ENCODE measurements at regions not wholly inside any gene's neighbourhood (a gene's known extent, or its start where the extent isn't known, plus 50 kb on each side); places are given as distances from the start of the nearest gene placed in this dataset.
"Not testable (repeated sequence)": the region's sequence is repeated elsewhere in the genome, so short reads cannot be mapped to it uniquely, and the experiment has no call there.

DNA sequence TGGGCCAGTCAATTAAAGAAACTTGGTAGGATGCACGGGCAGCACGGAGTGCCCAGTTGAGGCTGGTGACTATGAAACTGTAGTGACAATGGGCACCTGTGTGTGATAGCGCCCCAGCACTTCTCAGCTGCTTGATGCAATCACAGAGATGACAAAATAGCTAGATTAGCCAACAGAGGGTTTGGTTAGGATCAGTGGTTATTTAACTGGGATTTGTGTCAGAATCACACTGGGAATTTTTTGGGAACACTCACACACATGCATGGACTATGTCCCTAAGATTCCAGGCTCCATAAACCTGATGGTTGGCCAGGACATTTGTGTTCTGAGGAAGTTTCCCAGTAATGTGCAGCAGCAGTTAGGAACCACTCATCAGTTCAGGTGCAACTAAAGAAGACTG, 51.2 kb upstream of the DAAM1 start:
- peaks cover 5% of the 10 kb centered on the region for H3K4me1 ChIP-seq (ENCODE audit: control insufficient read depth, extremely low read depth, insufficient read depth, low read length)
- no peak overlapping the region for H2AFZ ChIP-seq (ENCODE audit: low read depth, low read length)
- H3K9me1 ChIP-seq (replicated peaks; ENCODE audit: control insufficient read depth, extremely low read depth, insufficient read depth, low read length): no peaks in the 10 kb centered on the region
- H3K79me2 ChIP-seq (ENCODE audit: control insufficient read depth, insufficient read depth, low read length): no peaks in the 10 kb centered on the region
- no peak for FAIRE-seq
- H4K20me1 ChIP-seq (replicated peaks; ENCODE audit: control insufficient read depth, extremely low read depth, insufficient read depth, low read length): no peaks in the 10 kb centered on the region
- H3K9ac ChIP-seq (replicated peaks; ENCODE audit: extremely low read depth, insufficient read depth, low read length): no peak overlapping the region
- no peaks in the 10 kb centered on the region for H3K9me3 ChIP-seq (replicated peaks; ENCODE audit: control insufficient read depth, insufficient read depth, low read length)
- ChIA-PET POLR2A (no interaction called here), CTCF (interaction anchor here (5.0 kb wide), 1 partner anchor 306 kb away, joined by 56 read pairs; no protein-coding TSS in a partner anchor)
- no peaks in the 10 kb centered on the region for H3K36me3 ChIP-seq (ENCODE audit: control insufficient read depth in 2 of 2, extremely low read depth in 1 of 2, insufficient read depth in 2 of 2, low read length in 2 of 2)
- intact Hi-C loops (cut with micrococcal nuclease): no loop called here
- peaks cover 0 to 2% of the 10 kb centered on the region in 2 experiments for H3K27me3 ChIP-seq (ENCODE audit: control insufficient read depth in 2 of 2, insufficient read depth in 2 of 2, low read length in 2 of 2)
- no TSS peak for BruUV-seq (replicated peaks)
- no peak for DNase-seq (ENCODE audit: low read depth, low spot score)
- dilution Hi-C loops (cut with MboI; ENCODE audit: extremely low pct_ligation_motif_present, low sequenced_read_pairs): no loop called here
- H3K4me2 ChIP-seq (ENCODE audit: insufficient read depth, low read length): no peak overlapping the region
- TF ChIP-seq MYC (IDR thresholded peaks at IDR 0.05; ENCODE audit: low read depth, low read length): no peak
- TF ChIP-seq, protein P1, sequence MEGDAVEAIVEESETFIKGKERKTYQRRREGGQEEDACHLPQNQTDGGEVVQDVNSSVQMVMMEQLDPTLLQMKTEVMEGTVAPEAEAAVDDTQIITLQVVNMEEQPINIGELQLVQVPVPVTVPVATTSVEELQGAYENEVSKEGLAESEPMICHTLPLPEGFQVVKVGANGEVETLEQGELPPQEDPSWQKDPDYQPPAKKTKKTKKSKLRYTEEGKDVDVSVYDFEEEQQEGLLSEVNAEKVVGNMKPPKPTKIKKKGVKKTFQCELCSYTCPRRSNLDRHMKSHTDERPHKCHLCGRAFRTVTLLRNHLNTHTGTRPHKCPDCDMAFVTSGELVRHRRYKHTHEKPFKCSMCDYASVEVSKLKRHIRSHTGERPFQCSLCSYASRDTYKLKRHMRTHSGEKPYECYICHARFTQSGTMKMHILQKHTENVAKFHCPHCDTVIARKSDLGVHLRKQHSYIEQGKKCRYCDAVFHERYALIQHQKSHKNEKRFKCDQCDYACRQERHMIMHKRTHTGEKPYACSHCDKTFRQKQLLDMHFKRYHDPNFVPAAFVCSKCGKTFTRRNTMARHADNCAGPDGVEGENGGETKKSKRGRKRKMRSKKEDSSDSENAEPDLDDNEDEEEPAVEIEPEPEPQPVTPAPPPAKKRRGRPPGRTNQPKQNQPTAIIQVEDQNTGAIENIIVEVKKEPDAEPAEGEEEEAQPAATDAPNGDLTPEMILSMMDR (IDR thresholded peaks at IDR 0.05; ENCODE audit: extremely low read depth in 1 of 2, insufficient read depth in 1 of 2, low read depth in 1 of 2, low read length in 2 of 2): no peak
- TF ChIP-seq, protein P2, sequence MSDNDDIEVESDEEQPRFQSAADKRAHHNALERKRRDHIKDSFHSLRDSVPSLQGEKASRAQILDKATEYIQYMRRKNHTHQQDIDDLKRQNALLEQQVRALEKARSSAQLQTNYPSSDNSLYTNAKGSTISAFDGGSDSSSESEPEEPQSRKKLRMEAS (IDR thresholded peaks at IDR 0.05; ENCODE audit: insufficient read depth, insufficient read length): no peak
- no peak for TF ChIP-seq GATA2 (IDR thresholded peaks at IDR 0.05; ENCODE audit: insufficient read depth, insufficient read length, low read depth, low read length)
- no peak overlapping the region for H3K27ac ChIP-seq (ENCODE audit: insufficient read depth, low read depth, low read length)
- H3K4me3 ChIP-seq (replicated peaks in 1 of 3; ENCODE audit: insufficient read depth in 1 of 3, low read depth in 1 of 3, low read length in 3 of 3): no peak overlapping the region

DNA sequence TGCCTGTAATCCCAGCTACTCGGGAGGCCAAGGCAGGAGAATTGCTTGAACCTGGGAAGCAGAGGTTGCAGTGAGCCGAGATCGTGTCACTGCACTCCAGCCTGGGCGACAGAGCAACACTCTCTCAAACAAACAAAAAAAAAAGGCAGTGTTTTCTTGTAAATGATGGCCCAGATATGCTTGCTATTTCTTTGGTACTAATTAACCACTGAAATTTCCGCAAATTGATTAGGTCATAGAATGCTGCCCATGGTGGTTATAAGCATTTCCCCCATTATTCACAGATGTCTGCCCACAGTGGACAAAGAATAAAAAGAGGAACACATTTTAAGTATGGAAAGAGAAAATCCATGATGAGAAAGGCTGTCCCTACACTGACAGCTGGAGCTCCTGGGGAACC, 49.9 kb upstream of the DAAM1 start:
- dilution Hi-C loops (cut with MboI; ENCODE audit: extremely low pct_ligation_motif_present, low sequenced_read_pairs); DNase-seq (ENCODE audit: low read depth, low spot score); FAIRE-seq; H3K36me3 ChIP-seq (ENCODE audit: control insufficient read depth in 2 of 2, extremely low read depth in 1 of 2, insufficient read depth in 2 of 2, low read length in 2 of 2); H3K9me3 ChIP-seq (replicated peaks; ENCODE audit: control insufficient read depth, insufficient read depth, low read length); H3K4me3 ChIP-seq (replicated peaks in 1 of 3; ENCODE audit: insufficient read depth in 1 of 3, low read depth in 1 of 3, low read length in 3 of 3); H3K4me1 ChIP-seq (ENCODE audit: control insufficient read depth, extremely low read depth, insufficient read depth, low read length); BruUV-seq (replicated peaks); H3K79me2 ChIP-seq (ENCODE audit: control insufficient read depth, insufficient read depth, low read length); H3K4me2 ChIP-seq (ENCODE audit: insufficient read depth, low read length); CTCF ChIA-PET; H3K27ac ChIP-seq (ENCODE audit: insufficient read depth, low read depth, low read length); H3K9ac ChIP-seq (replicated peaks; ENCODE audit: extremely low read depth, insufficient read depth, low read length); intact Hi-C loops (cut with micrococcal nuclease); H3K9me1 ChIP-seq (replicated peaks; ENCODE audit: control insufficient read depth, extremely low read depth, insufficient read depth, low read length); H3K27me3 ChIP-seq (ENCODE audit: control insufficient read depth in 2 of 2, insufficient read depth in 2 of 2, low read length in 2 of 2); POLR2A ChIA-PET; H2AFZ ChIP-seq (ENCODE audit: low read depth, low read length); H4K20me1 ChIP-seq (replicated peaks; ENCODE audit: control insufficient read depth, extremely low read depth, insufficient read depth, low read length): not testable (repeated sequence)
